Uterus (tissue), 3 donors: ENCODE measurements at regions not wholly inside any gene's neighbourhood (a gene's known extent, or its start where the extent isn't known, plus 50 kb on each side); places are given as distances from the start of the nearest gene placed in this dataset.
"Not testable (repeated sequence)": the region's sequence is repeated elsewhere in the genome, so short reads cannot be mapped to it uniquely, and the experiment has no call there.

ENCODE experiments used
- DNase-seq, 2 donors: peaks; one replicate each; pipeline ENCODE4 v3.0.0-alpha.2; 2019 to 2020
- H3K27ac ChIP-seq, 2 donors: fragments of 200-600 bp; sonication (generic); 1 replicate in 1 of 2; 2 replicates in 1 of 2; pipeline ENCODE4 v1.5.1; 2016 to 2018
- H3K27me3 ChIP-seq, 2 donors: fragments of 200-600 bp; sonication (generic); one replicate each; pipeline ENCODE4 v1.5.1; 2018 to 2019; ENCODE audit warnings: control low read depth in 1 of 2
- H3K36me3 ChIP-seq, 2 donors: fragments of 200-600 bp; sonication (generic); one replicate each; pipeline ENCODE4 v1.5.1; 2019; ENCODE audit warnings: control low read depth in 1 of 2
- H3K4me1 ChIP-seq, 2 donors: fragments of 200-600 bp; sonication (generic); one replicate each; pipeline ENCODE4 v1.5.1; 2018 to 2019; ENCODE audit warnings: control low read depth in 1 of 2
- H3K4me3 ChIP-seq, 2 donors: fragments of 200-600 bp; sonication (generic); 1 replicate in 1 of 2; 2 replicates in 1 of 2; pipeline ENCODE4 v1.5.1; 2018 to 2019; ENCODE audit warnings: mild to moderate bottlenecking in 1 of 2
- H3K9me3 ChIP-seq, 2 donors: fragments of 200-600 bp; sonication (generic); one replicate each; pipeline ENCODE4 v1.5.1; 2019; ENCODE audit warnings: control low read depth in 1 of 2
- CTCF ChIP-seq, 4 experiments: fragments of 200-600 bp in 2 of 4; fragments of 450-650 bp in 2 of 4; sonication (generic) in 2 of 4; IDR thresholded peaks; one replicate each; pipeline ENCODE4 v1.5.1; 2016 to 2019; ENCODE audit warnings: antibody characterized with exemption in 4 of 4, mild to moderate bottlenecking in 2 of 4, moderate library complexity in 1 of 4
- POLR2A ChIP-seq, 2 donors: fragments of 450-650 bp; IDR thresholded peaks; one replicate each; pipeline ENCODE4 v1.6.1; 2016; ENCODE audit warnings: antibody characterized with exemption in 2 of 2, mild to moderate bottlenecking in 1 of 2, moderate library complexity in 1 of 2
- intact Hi-C: fragments of 100-400 bp; cut with DNase I; formaldehyde crosslinking; loops from one replicate; pipeline ENCODE4 v1.15.1; 2023; ENCODE audit warnings: low total_unique reads
- donor health status: DM: yes; HTN: yes; CAD: no.

- Histone ChIP-seq H3K4me3 (no peak overlapping the region), H3K27me3 (no peaks in the 10 kb centered on the region), H3K9me3 (no peaks in the 10 kb centered on the region), H3K4me1 (no peaks in the 10 kb centered on the region), H3K27ac (no peak overlapping the region), H3K36me3 (no peaks in the 10 kb centered on the region)
- no peak for DNase-seq
- no peak for TF ChIP-seq POLR2A (IDR thresholded peaks at IDR 0.05)
- no peak for TF ChIP-seq CTCF (IDR thresholded peaks at IDR 0.05)
- intact Hi-C loops, result no loop called here
Measured at GRCh38 chr2:139438478-139438877, 658.3 kb upstream of the NXPH2 start.

- DNase-seq, result no peak
- intact Hi-C loops, result no loop called here
- H3K4me3 ChIP-seq, result no peak overlapping the region
- no peaks in the 10 kb centered on the region for H3K27me3 ChIP-seq
- no peaks in the 10 kb centered on the region for H3K9me3 ChIP-seq
- no peak overlapping the region for H3K27ac ChIP-seq
- no peaks in the 10 kb centered on the region for H3K36me3 ChIP-seq
- no peaks in the 10 kb centered on the region for H3K4me1 ChIP-seq
- TF ChIP-seq POLR2A (IDR thresholded peaks at IDR 0.05) (no peak), CTCF (IDR thresholded peaks at IDR 0.05) (no peak)
Measured at GRCh38 chr2:139427164-139427563, 647.0 kb upstream of the NXPH2 start.

GRCh38 chr2:139424101-139424500 lies 643.9 kb upstream of the NXPH2 start:
- Histone ChIP-seq H3K4me1 (no peaks in the 10 kb centered on the region), H3K4me3 (no peak overlapping the region), H3K27me3 (no peaks in the 10 kb centered on the region), H3K27ac (no peak overlapping the region), H3K36me3 (no peaks in the 10 kb centered on the region), H3K9me3 (no peaks in the 10 kb centered on the region)
- DNase-seq, result no peak
- intact Hi-C loops, result no loop called here
- no peak for TF ChIP-seq CTCF (IDR thresholded peaks at IDR 0.05)
- TF ChIP-seq POLR2A (IDR thresholded peaks at IDR 0.05), result no peak

- no peak for TF ChIP-seq POLR2A (IDR thresholded peaks at IDR 0.05)
- intact Hi-C loops, result no loop called here
- H3K4me3 ChIP-seq, result no peak overlapping the region
Measured at GRCh38 chr2:139411236-139411635, 631.0 kb upstream of the NXPH2 start.

GRCh38 chr2:139410833-139411174 lies 630.6 kb upstream of the NXPH2 start:
- H3K27me3 ChIP-seq, H3K4me1 ChIP-seq, intact Hi-C loops, H3K36me3 ChIP-seq, DNase-seq, H3K27ac ChIP-seq, H3K4me3 ChIP-seq, H3K9me3 ChIP-seq: not testable (repeated sequence)

More at GRCh38 chr2:139411236-139411635, 631.0 kb upstream of the NXPH2 start:
- no peaks in the 10 kb centered on the region for H3K27me3 ChIP-seq
- no peaks in the 10 kb centered on the region for H3K4me1 ChIP-seq
- DNase-seq, result no peak
- H3K36me3 ChIP-seq, result no peaks in the 10 kb centered on the region
- no peaks in the 10 kb centered on the region for H3K9me3 ChIP-seq
- H3K27ac ChIP-seq, result no peak overlapping the region

GRCh38 chr2:139410147-139410832 lies 630.1 kb upstream of the NXPH2 start:
- intact Hi-C loops, H3K9me3 ChIP-seq: not testable (repeated sequence)

GRCh38 chr2:139409212-139409611 lies 629.0 kb upstream of the NXPH2 start:
- H3K27ac ChIP-seq, result no peak overlapping the region
- DNase-seq, result no peak
- TF ChIP-seq POLR2A (IDR thresholded peaks at IDR 0.05) (no peak), CTCF (IDR thresholded peaks at IDR 0.05) (no peak)
- no peaks in the 10 kb centered on the region for H3K9me3 ChIP-seq
- no peak overlapping the region for H3K4me3 ChIP-seq
- no peaks in the 10 kb centered on the region for H3K36me3 ChIP-seq
- H3K27me3 ChIP-seq, result no peaks in the 10 kb centered on the region
- intact Hi-C loops, result no loop called here
- H3K4me1 ChIP-seq, result no peaks in the 10 kb centered on the region

More at GRCh38 chr2:139410147-139410832, 630.1 kb upstream of the NXPH2 start:
- not testable (repeated sequence) for H3K27ac ChIP-seq, H3K4me3 ChIP-seq, DNase-seq, H3K36me3 ChIP-seq, H3K4me1 ChIP-seq, H3K27me3 ChIP-seq
